Mucosa of stomach (tissue), 1 donor: ENCODE measurements at regions not wholly inside any gene's neighbourhood (a gene's known extent, or its start where the extent isn't known, plus 50 kb on each side); places are given as distances from the start of the nearest gene placed in this dataset.

Experiments
- H3K27me3 ChIP-seq: one replicate; pipeline ENCODE4 v1.7.0; 2013; ENCODE audit warnings: mild to moderate bottlenecking, low read length; ENCODE audit not compliant: control insufficient read depth, insufficient read depth
- H3K36me3 ChIP-seq: one replicate; pipeline ENCODE4 v1.7.0; 2013; ENCODE audit warnings: low read length; ENCODE audit not compliant: control insufficient read depth, insufficient read depth
- H3K4me1 ChIP-seq: one replicate; pipeline ENCODE4 v1.7.0; 2013; ENCODE audit warnings: mild to moderate bottlenecking, low read length; ENCODE audit not compliant: control insufficient read depth, insufficient read depth
- H3K4me3 ChIP-seq: one replicate; pipeline ENCODE4 v1.7.0; 2013; ENCODE audit warnings: low read length
- H3K9ac ChIP-seq: one replicate; pipeline ENCODE4 v1.7.0; 2013; ENCODE audit warnings: mild to moderate bottlenecking, low read length, moderate library complexity
- H3K9me3 ChIP-seq: one replicate; pipeline ENCODE4 v1.7.0; 2013; ENCODE audit warnings: mild to moderate bottlenecking, low read length, moderate library complexity; ENCODE audit not compliant: control insufficient read depth
- donor health status: Pancreatic carcinoma.

DNA sequence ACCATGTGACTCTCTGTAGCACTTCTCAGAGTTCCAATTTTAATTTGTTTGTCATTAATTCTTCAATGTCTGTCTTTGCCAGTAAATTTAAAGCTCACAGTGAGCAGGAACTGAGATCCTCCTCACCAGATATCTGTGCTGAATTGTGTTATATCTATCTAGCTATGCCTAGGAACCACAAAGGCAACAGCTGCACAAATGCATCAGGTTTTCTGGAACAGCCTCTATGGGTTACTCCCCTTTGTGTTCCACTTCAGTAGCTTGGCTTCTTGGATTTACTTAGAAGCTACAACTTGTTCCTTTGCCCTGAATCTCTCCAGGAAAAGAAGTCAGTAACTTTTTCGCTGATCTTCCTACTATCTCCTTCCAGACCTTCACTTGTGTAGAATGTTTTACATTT is 1237.8 kb upstream of the ADGRL4 start:
- H3K36me3 ChIP-seq = no peaks in the 10 kb centered on the region
- H3K4me1 ChIP-seq = no peaks in the 10 kb centered on the region
- no peaks in the 10 kb centered on the region for H3K27me3 ChIP-seq
- H3K9me3 ChIP-seq = no peaks in the 10 kb centered on the region
- H3K4me3 ChIP-seq = no peak overlapping the region
- H3K9ac ChIP-seq = no peak overlapping the region

DNA sequence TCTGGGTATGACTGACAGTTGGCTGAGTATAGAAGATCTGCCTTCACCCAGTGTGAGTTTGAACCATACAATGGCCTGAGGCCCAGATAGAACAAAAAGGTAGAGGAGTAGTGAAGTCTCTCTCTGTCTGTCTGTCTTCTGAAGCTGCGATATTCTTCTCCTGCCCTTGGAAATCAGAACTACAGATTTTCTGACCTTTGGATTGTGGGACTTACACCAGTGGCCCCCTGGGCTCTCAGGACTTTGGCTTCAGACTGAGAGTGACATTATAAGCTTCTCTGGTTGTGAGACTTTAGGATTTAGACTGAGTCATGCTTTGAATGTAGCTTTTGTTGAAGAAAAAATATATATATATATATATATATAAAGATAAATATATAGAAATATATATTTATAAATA is 1235.0 kb upstream of the ADGRL4 start:
- no peaks in the 10 kb centered on the region for H3K4me1 ChIP-seq
- no peaks in the 10 kb centered on the region for H3K36me3 ChIP-seq
- no peaks in the 10 kb centered on the region for H3K9me3 ChIP-seq
- no peaks in the 10 kb centered on the region for H3K27me3 ChIP-seq
- H3K4me3 ChIP-seq = no peak overlapping the region
- H3K9ac ChIP-seq = no peak overlapping the region

DNA sequence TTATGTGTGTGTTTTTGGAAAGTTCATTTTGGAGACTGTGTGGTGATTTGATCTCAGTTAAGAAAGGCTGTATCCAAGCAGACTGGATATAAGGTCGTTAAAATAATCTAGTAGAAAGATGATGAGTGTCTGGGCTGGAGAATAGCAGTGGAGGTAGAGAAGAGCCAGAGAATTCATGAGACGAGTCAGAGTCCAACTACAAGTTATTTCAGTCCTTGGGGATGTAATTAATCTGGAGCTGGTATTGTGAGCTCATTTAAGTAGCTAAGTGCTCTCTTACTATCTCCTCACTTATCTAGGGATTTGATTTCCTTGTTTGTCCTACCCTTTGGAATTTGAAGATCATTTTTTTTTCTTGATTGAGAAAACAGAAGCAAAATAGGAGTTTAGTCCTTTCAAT is 1219.0 kb upstream of the ADGRL4 start:
- Histone ChIP-seq H3K27me3 (no peaks in the 10 kb centered on the region), H3K4me1 (no peaks in the 10 kb centered on the region), H3K4me3 (no peak overlapping the region), H3K36me3 (no peaks in the 10 kb centered on the region), H3K9ac (no peak overlapping the region), H3K9me3 (no peaks in the 10 kb centered on the region)

GRCh38 chr1:80221319-80221718 is 1214.8 kb upstream of the ADGRL4 start:
- H3K4me1 ChIP-seq = no peaks in the 10 kb centered on the region
- H3K9ac ChIP-seq = no peak overlapping the region
- no peak overlapping the region for H3K4me3 ChIP-seq
- no peaks in the 10 kb centered on the region for H3K9me3 ChIP-seq
- H3K36me3 ChIP-seq = no peaks in the 10 kb centered on the region
- H3K27me3 ChIP-seq = no peaks in the 10 kb centered on the region

DNA sequence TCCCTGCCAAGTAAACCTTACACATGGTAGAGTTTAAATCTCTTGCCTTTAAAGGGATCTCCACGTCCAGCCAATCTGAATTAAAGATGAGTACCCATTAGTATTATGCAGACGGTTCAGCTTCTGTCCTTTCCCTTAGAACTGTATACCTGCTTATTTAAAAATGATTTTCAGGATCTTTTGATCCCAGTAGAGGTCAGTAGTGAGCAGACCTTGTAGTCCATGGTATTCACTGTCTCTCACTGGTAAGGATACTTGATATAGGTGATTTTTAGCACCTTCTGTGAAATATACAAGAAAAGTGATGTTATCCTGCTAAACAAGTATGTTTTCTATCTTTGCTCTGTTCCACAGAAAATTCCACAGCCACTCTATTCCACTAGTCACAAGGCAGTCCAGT is 1211.6 kb upstream of the ADGRL4 start:
- H3K4me3 ChIP-seq = no peak overlapping the region
- no peaks in the 10 kb centered on the region for H3K9me3 ChIP-seq
- no peaks in the 10 kb centered on the region for H3K4me1 ChIP-seq
- H3K27me3 ChIP-seq = no peaks in the 10 kb centered on the region
- no peaks in the 10 kb centered on the region for H3K36me3 ChIP-seq
- H3K9ac ChIP-seq = no peak overlapping the region

GRCh38 chr1:80217377-80217986 is 1211.0 kb upstream of the ADGRL4 start:
- no peaks in the 10 kb centered on the region for H3K4me1 ChIP-seq
- no peaks in the 10 kb centered on the region for H3K9me3 ChIP-seq
- no peak overlapping the region for H3K9ac ChIP-seq
- no peaks in the 10 kb centered on the region for H3K36me3 ChIP-seq
- no peaks in the 10 kb centered on the region for H3K27me3 ChIP-seq
- no peak overlapping the region for H3K4me3 ChIP-seq

DNA sequence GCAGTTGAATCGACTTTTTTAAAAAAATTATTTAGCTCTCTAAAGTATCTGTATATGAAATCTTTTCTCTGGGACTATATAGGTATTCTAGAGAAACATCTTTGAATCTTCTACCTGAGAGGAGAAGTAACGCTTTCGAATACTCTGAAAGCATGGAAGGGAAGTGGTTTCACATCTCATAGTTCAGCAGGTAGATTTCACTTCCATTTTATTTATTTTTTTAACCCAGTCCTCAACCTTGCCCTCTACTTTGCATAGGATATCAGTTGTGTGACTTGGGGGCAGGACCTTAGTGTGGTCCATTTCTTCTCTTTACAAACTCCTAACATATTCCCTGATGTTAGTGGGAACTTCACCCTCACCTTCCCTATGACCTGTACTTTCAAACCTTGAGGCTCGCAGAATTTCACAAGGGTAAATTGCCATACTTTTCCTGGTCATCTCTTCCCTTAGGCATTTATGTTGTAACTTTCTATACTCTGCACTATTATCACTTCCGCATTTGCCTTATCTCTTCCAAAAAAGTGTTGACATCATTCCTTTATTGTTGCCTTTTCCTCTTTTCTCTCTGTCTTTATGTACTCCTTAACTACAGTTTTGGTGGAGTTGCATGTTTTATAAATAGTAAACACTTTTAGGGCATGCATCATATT is 1208.5 kb upstream of the ADGRL4 start:
- Histone ChIP-seq H3K9ac (no peak overlapping the region), H3K4me3 (no peak overlapping the region), H3K27me3 (no peaks in the 10 kb centered on the region), H3K36me3 (no peaks in the 10 kb centered on the region), H3K4me1 (no peaks in the 10 kb centered on the region), H3K9me3 (no peaks in the 10 kb centered on the region)

DNA sequence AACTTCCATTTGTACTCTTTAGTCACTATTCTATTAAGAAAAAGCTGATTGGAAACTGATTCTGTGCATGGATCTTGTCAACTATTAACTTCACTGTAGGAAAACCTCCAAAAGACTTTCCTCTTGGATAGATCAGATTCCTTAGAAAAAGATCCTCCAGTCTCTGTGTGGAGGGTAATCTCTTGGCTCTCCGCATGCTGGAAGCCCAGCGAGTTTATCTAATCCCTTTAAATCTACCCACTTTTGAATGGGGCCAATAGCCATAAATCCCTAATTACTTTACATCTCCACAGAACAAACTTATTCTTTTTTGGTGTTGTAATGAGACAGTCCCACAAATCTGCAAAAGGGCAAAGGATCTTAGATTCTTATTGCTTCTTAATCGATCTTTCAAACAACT is 1206.4 kb upstream of the ADGRL4 start:
- Histone ChIP-seq H3K4me1 (no peaks in the 10 kb centered on the region), H3K27me3 (no peaks in the 10 kb centered on the region), H3K4me3 (no peak overlapping the region), H3K9me3 (no peaks in the 10 kb centered on the region), H3K9ac (no peak overlapping the region), H3K36me3 (no peaks in the 10 kb centered on the region)

GRCh38 chr1:80211691-80212380 is 1205.3 kb upstream of the ADGRL4 start:
- no peaks in the 10 kb centered on the region for H3K36me3 ChIP-seq
- H3K4me3 ChIP-seq = no peak overlapping the region
- no peaks in the 10 kb centered on the region for H3K4me1 ChIP-seq
- no peaks in the 10 kb centered on the region for H3K27me3 ChIP-seq
- no peaks in the 10 kb centered on the region for H3K9me3 ChIP-seq
- H3K9ac ChIP-seq = no peak overlapping the region

GRCh38 chr1:80202118-80202517 is 1195.6 kb upstream of the ADGRL4 start:
- Histone ChIP-seq H3K36me3 (no peaks in the 10 kb centered on the region), H3K9me3 (no peaks in the 10 kb centered on the region), H3K4me1 (no peaks in the 10 kb centered on the region), H3K9ac (no peak overlapping the region), H3K27me3 (no peaks in the 10 kb centered on the region), H3K4me3 (no peak overlapping the region)

DNA sequence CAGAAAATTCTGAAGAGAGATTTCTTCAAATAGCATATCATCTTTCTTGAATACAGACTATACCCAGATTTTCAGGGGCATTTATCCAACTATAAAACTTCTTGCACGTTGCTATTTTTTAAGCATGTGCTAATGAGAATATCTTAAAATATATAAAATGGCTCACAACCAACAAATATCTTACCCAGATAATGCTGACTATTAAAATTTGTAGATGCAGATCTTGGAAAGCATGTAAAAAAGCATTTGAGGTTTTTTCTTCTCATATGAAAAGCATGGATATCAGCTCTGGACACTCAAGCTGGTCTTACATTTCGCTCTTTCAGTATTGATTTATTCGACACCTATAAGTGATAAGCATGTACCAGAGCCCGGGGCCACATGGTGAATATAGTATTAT is 1187.7 kb upstream of the ADGRL4 start:
- no peaks in the 10 kb centered on the region for H3K27me3 ChIP-seq
- H3K9ac ChIP-seq = no peak overlapping the region
- no peaks in the 10 kb centered on the region for H3K36me3 ChIP-seq
- no peaks in the 10 kb centered on the region for H3K9me3 ChIP-seq
- no peak overlapping the region for H3K4me3 ChIP-seq
- no peaks in the 10 kb centered on the region for H3K4me1 ChIP-seq

DNA sequence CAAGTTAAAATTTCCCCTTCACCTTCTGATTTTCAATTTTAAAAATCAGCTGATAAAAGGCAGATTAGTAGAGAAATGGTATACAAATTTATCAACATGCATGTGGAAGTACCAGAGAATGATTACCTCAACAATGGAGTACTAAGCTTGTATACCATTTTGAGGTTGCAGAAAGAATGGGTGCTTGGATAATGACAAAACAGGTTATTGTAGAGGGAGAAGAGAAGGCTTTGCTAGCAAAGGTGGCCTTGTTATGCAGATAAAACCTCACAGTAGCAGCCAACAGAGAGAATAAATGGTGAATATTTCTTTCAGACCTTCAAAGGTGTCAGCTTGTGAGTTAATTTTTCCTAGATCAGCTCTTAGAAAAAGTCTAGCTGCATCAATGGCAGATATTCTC is 1174.9 kb upstream of the ADGRL4 start:
- H3K36me3 ChIP-seq = no peaks in the 10 kb centered on the region
- H3K4me3 ChIP-seq = no peak overlapping the region
- no peak overlapping the region for H3K9ac ChIP-seq
- no peaks in the 10 kb centered on the region for H3K27me3 ChIP-seq
- H3K4me1 ChIP-seq = no peaks in the 10 kb centered on the region
- no peaks in the 10 kb centered on the region for H3K9me3 ChIP-seq
